Ishikawa (cell line): ENCODE measurements at regions not wholly inside any gene's neighbourhood (a gene's known extent, or its start where the extent isn't known, plus 50 kb on each side); places are given as distances from the start of the nearest gene placed in this dataset.

Experiments used
- CEBPB ChIP-seq: IDR thresholded peaks from 2 replicates; pipeline ENCODE4 v1.6.1; 2012
- CREB1 ChIP-seq: IDR thresholded peaks from 2 replicates; pipeline ENCODE4 v1.6.1; 2012; ENCODE audit warnings: low read depth
- EGR1 ChIP-seq: IDR thresholded peaks from 2 replicates; pipeline ENCODE4 v1.6.1; 2012
- EP300 ChIP-seq: IDR thresholded peaks from 2 replicates; pipeline ENCODE4 v1.6.1; 2012; ENCODE audit warnings: borderline replicate concordance
- FOXM1 ChIP-seq: IDR thresholded peaks from 2 replicates; pipeline ENCODE4 v1.6.1; 2012; ENCODE audit warnings: low read depth, borderline replicate concordance
- NFIC ChIP-seq: IDR thresholded peaks from 2 replicates; pipeline ENCODE4 v1.6.1; 2012
- RAD21 ChIP-seq: IDR thresholded peaks from 2 replicates; pipeline ENCODE4 v1.6.1; 2012; ENCODE audit warnings: low read depth
- TAF1 ChIP-seq: IDR thresholded peaks from 2 replicates; pipeline ENCODE4 v1.6.1; 2012; ENCODE audit warnings: low read depth, mild to moderate bottlenecking
- TCF12 ChIP-seq: IDR thresholded peaks from 2 replicates; pipeline ENCODE4 v1.6.1; 2012; ENCODE audit warnings: low read depth
- TEAD4 ChIP-seq: IDR thresholded peaks from 2 replicates; pipeline ENCODE4 v1.6.1; 2012
- YY1 ChIP-seq: IDR thresholded peaks from 2 replicates; pipeline ENCODE4 v1.6.1; 2012; ENCODE audit warnings: low read depth
- TF ChIP-seq, protein P1 (sequence below): IDR thresholded peaks from 2 replicates; pipeline ENCODE4 v1.6.1; 2012; ENCODE audit warnings: low read depth, mild to moderate bottlenecking
- TF ChIP-seq, protein P2 (sequence below): IDR thresholded peaks from 2 replicates; pipeline ENCODE4 v1.6.1; 2012

DNA sequence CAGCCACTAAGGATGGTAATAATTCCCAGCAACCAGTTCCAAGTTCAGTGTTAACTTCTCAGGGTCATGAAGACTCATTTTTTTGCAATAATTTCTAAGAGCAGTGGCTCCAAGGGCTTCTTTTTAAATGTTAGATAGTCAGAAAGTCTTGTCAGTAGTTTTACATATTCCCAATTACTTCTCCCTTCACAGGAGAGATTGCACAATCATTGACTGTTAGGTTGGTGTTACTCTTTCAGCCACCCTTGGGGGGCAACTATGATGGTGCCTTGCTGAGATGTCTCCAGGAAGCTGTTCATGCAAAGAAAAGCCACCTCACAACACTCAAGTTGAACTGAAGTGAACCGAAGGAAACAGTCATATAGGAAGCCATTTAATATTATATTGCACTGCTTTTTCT, 127.9 kb upstream of the DOCK10 start:
- TF ChIP-seq TEAD4: no peak
- TF ChIP-seq TAF1: no peak
- TF ChIP-seq, protein P1, sequence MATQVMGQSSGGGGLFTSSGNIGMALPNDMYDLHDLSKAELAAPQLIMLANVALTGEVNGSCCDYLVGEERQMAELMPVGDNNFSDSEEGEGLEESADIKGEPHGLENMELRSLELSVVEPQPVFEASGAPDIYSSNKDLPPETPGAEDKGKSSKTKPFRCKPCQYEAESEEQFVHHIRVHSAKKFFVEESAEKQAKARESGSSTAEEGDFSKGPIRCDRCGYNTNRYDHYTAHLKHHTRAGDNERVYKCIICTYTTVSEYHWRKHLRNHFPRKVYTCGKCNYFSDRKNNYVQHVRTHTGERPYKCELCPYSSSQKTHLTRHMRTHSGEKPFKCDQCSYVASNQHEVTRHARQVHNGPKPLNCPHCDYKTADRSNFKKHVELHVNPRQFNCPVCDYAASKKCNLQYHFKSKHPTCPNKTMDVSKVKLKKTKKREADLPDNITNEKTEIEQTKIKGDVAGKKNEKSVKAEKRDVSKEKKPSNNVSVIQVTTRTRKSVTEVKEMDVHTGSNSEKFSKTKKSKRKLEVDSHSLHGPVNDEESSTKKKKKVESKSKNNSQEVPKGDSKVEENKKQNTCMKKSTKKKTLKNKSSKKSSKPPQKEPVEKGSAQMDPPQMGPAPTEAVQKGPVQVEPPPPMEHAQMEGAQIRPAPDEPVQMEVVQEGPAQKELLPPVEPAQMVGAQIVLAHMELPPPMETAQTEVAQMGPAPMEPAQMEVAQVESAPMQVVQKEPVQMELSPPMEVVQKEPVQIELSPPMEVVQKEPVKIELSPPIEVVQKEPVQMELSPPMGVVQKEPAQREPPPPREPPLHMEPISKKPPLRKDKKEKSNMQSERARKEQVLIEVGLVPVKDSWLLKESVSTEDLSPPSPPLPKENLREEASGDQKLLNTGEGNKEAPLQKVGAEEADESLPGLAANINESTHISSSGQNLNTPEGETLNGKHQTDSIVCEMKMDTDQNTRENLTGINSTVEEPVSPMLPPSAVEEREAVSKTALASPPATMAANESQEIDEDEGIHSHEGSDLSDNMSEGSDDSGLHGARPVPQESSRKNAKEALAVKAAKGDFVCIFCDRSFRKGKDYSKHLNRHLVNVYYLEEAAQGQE: no peak
- no peak for TF ChIP-seq EP300
- TF ChIP-seq EGR1: no peak
- no peak for TF ChIP-seq FOXM1
- TF ChIP-seq TCF12: no peak
- no peak for TF ChIP-seq RAD21
- TF ChIP-seq NFIC: no peak
- TF ChIP-seq YY1: no peak
- TF ChIP-seq, protein P2, sequence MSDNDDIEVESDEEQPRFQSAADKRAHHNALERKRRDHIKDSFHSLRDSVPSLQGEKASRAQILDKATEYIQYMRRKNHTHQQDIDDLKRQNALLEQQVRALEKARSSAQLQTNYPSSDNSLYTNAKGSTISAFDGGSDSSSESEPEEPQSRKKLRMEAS: no peak
- TF ChIP-seq CEBPB: no peak
- TF ChIP-seq CREB1: no peak
